CD4-positive, alpha-beta T cell (primary cell): ENCODE measurements at regions not wholly inside any gene's neighbourhood (a gene's known extent, or its start where the extent isn't known, plus 50 kb on each side); places are given as distances from the start of the nearest gene placed in this dataset.

ENCODE experiments used
- ATAC-seq: fragments of 200-7000 bp; cut with Tn5 transposase; one replicate; pipeline ENCODE4 v1.10.0; 2022; ENCODE audit warnings: mild to moderate bottlenecking; ENCODE audit not compliant: poor library complexity
- CTCF ChIA-PET: fragments of 350-600 bp; sonication (Branson Sonifier 250); formaldehyde crosslinking; loops from one replicate; lab custom pipeline; 2021; ENCODE audit warnings: antibody characterized with exemption, inconsistent platforms; lab: Charles Lee
- POLR2A ChIA-PET: fragments of 350-600 bp; sonication (Branson Sonifier 250); formaldehyde crosslinking; loops from one replicate; lab custom pipeline; 2021; ENCODE audit warnings: antibody characterized with exemption, inconsistent platforms; lab: Charles Lee
- DNase-seq, 14 experiments: peaks; one replicate each; pipeline ENCODE4 v3.0.0-alpha.2; 2013 to 2020; ENCODE audit warnings: mixed read lengths in 2 of 14
- H3K27ac ChIP-seq, 2 donors: one replicate each; pipeline versions ENCODE4 v1.5.1 to v1.7.0; 2013; ENCODE audit warnings: low read length in 2 of 2, low read depth in 1 of 2, mild to moderate bottlenecking in 1 of 2
- H3K27me3 ChIP-seq, 2 experiments: 1 replicate in 1 of 2; 2 replicates in 1 of 2; pipeline versions ENCODE4 v1.6.1 to v1.7.0; 2013; ENCODE audit warnings: low read length in 2 of 2, control low read depth in 1 of 2, mild to moderate bottlenecking in 1 of 2, moderate library complexity in 1 of 2; ENCODE audit not compliant: insufficient read depth in 2 of 2, control insufficient read depth in 1 of 2
- H3K36me3 ChIP-seq: one replicate; pipeline ENCODE4 v1.6.1; 2013; ENCODE audit warnings: low read length, control low read depth; ENCODE audit not compliant: insufficient read depth
- H3K4me1 ChIP-seq: one replicate; pipeline ENCODE4 v1.6.1; 2013; ENCODE audit warnings: low read length, control low read depth; ENCODE audit not compliant: insufficient read depth
- H3K4me3 ChIP-seq: one replicate; pipeline ENCODE4 v1.5.1; 2013; ENCODE audit warnings: mild to moderate bottlenecking, low read length, moderate library complexity
- H3K9me3 ChIP-seq, 2 experiments: 1 replicate in 1 of 2; 2 replicates in 1 of 2; pipeline versions ENCODE4 v1.6.1 to v1.7.0; 2013; ENCODE audit warnings: low read length in 2 of 2, mild to moderate bottlenecking in 2 of 2, control low read depth in 1 of 2, moderate library complexity in 1 of 2; ENCODE audit not compliant: control insufficient read depth in 1 of 2, insufficient read depth in 1 of 2
- H3K27ac Mint-ChIP-seq: one replicate; pipeline ENCODE4 v1.8.0; 2020; ENCODE audit warnings: mixed read lengths
- H3K27me3 Mint-ChIP-seq: one replicate; pipeline ENCODE4 v1.8.0; 2021; ENCODE audit warnings: mixed read lengths
- H3K36me3 Mint-ChIP-seq: one replicate; pipeline ENCODE4 v1.8.0; 2021; ENCODE audit warnings: low read depth, mixed read lengths
- H3K4me1 Mint-ChIP-seq: one replicate; pipeline ENCODE4 v1.8.0; 2021; ENCODE audit warnings: low read depth, mixed read lengths
- H3K4me3 Mint-ChIP-seq: one replicate; pipeline ENCODE4 v1.8.0; 2020; ENCODE audit warnings: mild to moderate bottlenecking, mixed read lengths
- H3K9me3 Mint-ChIP-seq: one replicate; pipeline ENCODE4 v1.8.0; 2020; ENCODE audit warnings: mixed read lengths
- CTCF ChIP-seq: fragments of 200-600 bp; IDR thresholded peaks from one replicate; pipeline ENCODE4 v1.8.0; 2022; ENCODE audit warnings: antibody characterized with exemption, mild to moderate bottlenecking
- intact Hi-C, 2 experiments: fragments of 100-400 bp; cut with DNase I in 1 of 2; cut with micrococcal nuclease in 1 of 2; formaldehyde crosslinking; loops; one replicate each; pipeline versions ENCODE4 v1.15.1 to v1.9.0; 2023 to 2025; cut with DNase I, micrococcal nuclease

- Mint-ChIP-seq H3K27me3 (no peaks in the 10 kb centered on the region), H3K4me3 (no peak overlapping the region), H3K36me3 (no peaks in the 10 kb centered on the region), H3K9me3 (no peaks in the 10 kb centered on the region), H3K27ac (no peak overlapping the region), H3K4me1 (no peaks in the 10 kb centered on the region)
- Histone ChIP-seq H3K27me3 (no peaks in the 10 kb centered on the region), H3K27ac (no peak overlapping the region), H3K4me1 (no peaks in the 10 kb centered on the region), H3K9me3 (peaks cover 0 to 4% of the 10 kb centered on the region in 2 experiments), H3K4me3 (no peak overlapping the region), H3K36me3 (no peaks in the 10 kb centered on the region)
- TF ChIP-seq CTCF: no peak
- ATAC-seq: no peak
- ChIA-PET CTCF (no interaction called here), POLR2A (no interaction called here)
- intact Hi-C loops: no loop called here
- DNase-seq: no peak
Measured at GRCh38 chr4:175443547-175443946, 368.5 kb downstream of the GPM6A start.

- Mint-ChIP-seq H3K9me3 (peaks cover 3% of the 10 kb centered on the region), H3K27ac (no peak overlapping the region), H3K27me3 (no peaks in the 10 kb centered on the region), H3K4me3 (no peak overlapping the region), H3K36me3 (no peaks in the 10 kb centered on the region), H3K4me1 (no peaks in the 10 kb centered on the region)
- Histone ChIP-seq H3K4me1 (no peaks in the 10 kb centered on the region), H3K4me3 (no peak overlapping the region), H3K36me3 (no peaks in the 10 kb centered on the region), H3K9me3 (peaks cover 0 to 4% of the 10 kb centered on the region in 2 experiments), H3K27ac (no peak overlapping the region), H3K27me3 (no peaks in the 10 kb centered on the region)
- POLR2A ChIA-PET: no interaction called here
- intact Hi-C loops: no loop called here
- DNase-seq (no peak), ATAC-seq (no peak)
- no peak for TF ChIP-seq CTCF
- CTCF ChIA-PET: no interaction called here
Measured at GRCh38 chr4:175444512-175444911, 367.6 kb downstream of the GPM6A start.

GRCh38 chr4:175447016-175447415, 365.0 kb downstream of the GPM6A start:
- ChIA-PET CTCF (no interaction called here), POLR2A (no interaction called here)
- DNase-seq (no peak), ATAC-seq (no peak)
- H3K9me3 ChIP-seq: peaks cover 0 to 4% of the 10 kb centered on the region in 2 experiments
- H3K36me3 ChIP-seq: no peaks in the 10 kb centered on the region
- no peaks in the 10 kb centered on the region for H3K27me3 ChIP-seq
- Mint-ChIP-seq H3K9me3 (peaks cover 3% of the 10 kb centered on the region), H3K4me3 (no peak overlapping the region), H3K27me3 (no peaks in the 10 kb centered on the region), H3K4me1 (no peaks in the 10 kb centered on the region), H3K36me3 (no peaks in the 10 kb centered on the region), H3K27ac (no peak overlapping the region)
- no peak overlapping the region for H3K27ac ChIP-seq
- H3K4me3 ChIP-seq: no peak overlapping the region
- no peaks in the 10 kb centered on the region for H3K4me1 ChIP-seq
- no peak for TF ChIP-seq CTCF
- intact Hi-C loops: no loop called here
